ENCODE measurements at regions not wholly inside any gene's neighbourhood (a gene's known extent, or its start where the extent isn't known, plus 50 kb on each side); places are given as distances from the start of the nearest gene placed in this dataset.

- POLR2A ChIA-PET (ENCODE audit: low non-redundant PET): no interaction called here
- H3K27ac ChIP-seq: no peak overlapping the region
These were observed 65.2 kb downstream of the SOX1 start for GRCh38 chr13:112132142-112132541.

GRCh38 chr13:112132619-112133018, 65.7 kb downstream of the SOX1 start:
- DNase-seq (ENCODE audit: low spot score): no peak
- no peak for TF ChIP-seq CTCF (conservative IDR thresholded peaks at IDR 0.05; ENCODE audit: low read depth)
- CTCF ChIA-PET: no interaction called here
- POLR2A ChIA-PET (ENCODE audit: low non-redundant PET): no interaction called here
- no peak overlapping the region for H3K27ac ChIP-seq

More at GRCh38 chr13:112132142-112132541, 65.2 kb downstream of the SOX1 start:
- TF ChIP-seq CTCF (conservative IDR thresholded peaks at IDR 0.05; ENCODE audit: low read depth): no peak
- CTCF ChIA-PET: no interaction called here
- DNase-seq (ENCODE audit: low spot score): no peak

- TF ChIP-seq CTCF (conservative IDR thresholded peaks at IDR 0.05; ENCODE audit: low read depth): no peak
- DNase-seq (ENCODE audit: low spot score): no peak
- H3K27ac ChIP-seq: no peak overlapping the region
- ChIA-PET POLR2A (ENCODE audit: low non-redundant PET) (no interaction called here), CTCF (no interaction called here)
These were observed 66.8 kb downstream of the SOX1 start for GRCh38 chr13:112133499-112134390.

- no peak overlapping the region for H3K27ac ChIP-seq
- DNase-seq (ENCODE audit: low spot score): no peak
- ChIA-PET CTCF (no interaction called here), POLR2A (ENCODE audit: low non-redundant PET) (no interaction called here)
- no peak for TF ChIP-seq CTCF (conservative IDR thresholded peaks at IDR 0.05; ENCODE audit: low read depth)
These were observed 67.6 kb downstream of the SOX1 start for GRCh38 chr13:112134391-112135075.

DNA sequence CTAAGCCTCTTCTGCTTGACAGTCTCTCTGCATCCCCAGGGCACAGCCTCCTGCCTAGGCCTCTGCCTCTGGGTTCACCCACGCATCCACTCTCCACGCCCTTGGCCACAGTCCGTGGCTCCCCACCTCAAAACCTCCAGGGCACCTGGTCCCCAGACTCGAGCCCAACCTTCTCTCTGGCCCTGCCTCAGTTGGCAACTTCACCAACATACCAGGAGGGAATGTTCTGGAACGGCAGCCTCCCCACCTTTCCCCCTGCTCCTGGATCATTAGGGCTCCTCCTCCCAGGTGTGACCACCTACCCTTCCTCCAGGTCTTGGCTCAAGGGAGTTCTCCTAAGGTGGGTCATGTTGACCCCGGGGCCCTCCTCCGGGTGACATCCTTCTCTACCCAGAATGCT, 69.1 kb downstream of the SOX1 start:
- ChIA-PET CTCF (no interaction called here), POLR2A (ENCODE audit: low non-redundant PET) (no interaction called here)
- no peak for DNase-seq (ENCODE audit: low spot score)
- TF ChIP-seq CTCF (conservative IDR thresholded peaks at IDR 0.05; ENCODE audit: low read depth): no peak
- H3K27ac ChIP-seq: no peak overlapping the region

- ChIA-PET POLR2A (ENCODE audit: low non-redundant PET) (no interaction called here), CTCF (no interaction called here)
- DNase-seq (ENCODE audit: low spot score): no peak
- H3K27ac ChIP-seq: no peak overlapping the region
- TF ChIP-seq CTCF (conservative IDR thresholded peaks at IDR 0.05; ENCODE audit: low read depth): no peak
These were observed 70.2 kb downstream of the SOX1 start for GRCh38 chr13:112137144-112137543.

All from RWPE1 (cell line).